B cell (primary cell): ENCODE measurements at regions not wholly inside any gene's neighbourhood (a gene's known extent, or its start where the extent isn't known, plus 50 kb on each side); places are given as distances from the start of the nearest gene placed in this dataset.

Experiments used
- ATAC-seq: fragments of 200-7000 bp; cut with Tn5 transposase; one replicate; pipeline ENCODE4 v1.10.0; 2021; ENCODE audit warnings: low read depth, mild to moderate bottlenecking, moderate number of reproducible peaks, moderate library complexity
- CTCF ChIA-PET: fragments of 350-600 bp; sonication (Branson Sonifier 250); formaldehyde crosslinking; loops from one replicate; lab custom pipeline; 2021; ENCODE audit warnings: antibody characterized with exemption, inconsistent platforms; lab: Charles Lee
- POLR2A ChIA-PET: fragments of 350-600 bp; sonication (Branson Sonifier 250); formaldehyde crosslinking; loops from one replicate; lab custom pipeline; 2021; ENCODE audit warnings: antibody characterized with exemption; lab: Charles Lee
- DNase-seq: peaks from one replicate; pipeline ENCODE4 v3.0.0; 2013
- H2AFZ ChIP-seq: 2 replicates; pipeline ENCODE4 v1.6.1; 2012; ENCODE audit warnings: mild to moderate bottlenecking, low read depth, low read length; ENCODE audit not compliant: insufficient read depth, poor library complexity, severe bottlenecking
- H3K27ac ChIP-seq, 2 donors: 1 replicate in 1 of 2; 2 replicates in 1 of 2; pipeline ENCODE4 v1.5.1; 2012 to 2013; ENCODE audit warnings: low read length in 2 of 2, mild to moderate bottlenecking in 2 of 2, moderate library complexity in 1 of 2
- H3K27me3 ChIP-seq, 4 experiments: fragments of 200-600 bp in 1 of 4; sonication (generic) in 1 of 4; replicated peaks in 1 of 4; 1 replicate in 2 of 4; 2 replicates in 2 of 4; pipeline versions ENCODE4 v1.6.1 to v1.7.0; 2013 to 2016; ENCODE audit warnings: low read length in 3 of 4, mild to moderate bottlenecking in 2 of 4, mixed read lengths in 1 of 4, moderate library complexity in 1 of 4; ENCODE audit not compliant: insufficient read depth in 4 of 4, control insufficient read depth in 3 of 4; ENCODE audit errors: control extremely low read depth in 1 of 4
- H3K36me3 ChIP-seq, 2 experiments: replicated peaks in 1 of 2; 1 replicate in 1 of 2; 2 replicates in 1 of 2; pipeline versions ENCODE4 v1.6.1 to v1.7.1; 2013; ENCODE audit warnings: low read length in 1 of 2; ENCODE audit not compliant: insufficient read depth in 2 of 2, control insufficient read depth in 1 of 2; ENCODE audit errors: control extremely low read depth in 1 of 2, extremely low read depth in 1 of 2
- H3K4me1 ChIP-seq, 2 donors: fragments of 200-600 bp in 1 of 2; sonication (generic) in 1 of 2; 1 replicate in 1 of 2; 2 replicates in 1 of 2; pipeline versions ENCODE4 v1.5.1 to v1.6.1; 2013 to 2017; ENCODE audit warnings: low read length in 2 of 2; ENCODE audit not compliant: control insufficient read depth in 2 of 2, insufficient read depth in 2 of 2
- H3K4me2 ChIP-seq: replicated peaks from 2 replicates; pipeline ENCODE3; 2012; ENCODE audit warnings: mild to moderate bottlenecking, low read depth, low read length; ENCODE audit not compliant: poor library complexity, severe bottlenecking
- H3K4me3 ChIP-seq, 5 experiments: fragments of 200-600 bp in 1 of 5; sonication (generic) in 1 of 5; 1 replicate in 3 of 5; 2 replicates in 2 of 5; pipeline versions ENCODE4 v1.5.1 to v1.7.0; 2011 to 2016; ENCODE audit warnings: low read length in 4 of 5, mild to moderate bottlenecking in 4 of 5, low read depth in 2 of 5, control low read depth in 1 of 5, moderate library complexity in 1 of 5; ENCODE audit not compliant: insufficient read depth in 1 of 5; ENCODE audit errors: control extremely low read depth in 1 of 5, extremely low read depth in 1 of 5
- H3K79me2 ChIP-seq: fragments of 200-600 bp; sonication (generic); one replicate; pipeline ENCODE4 v1.6.0; 2016; ENCODE audit warnings: low read length; ENCODE audit not compliant: control insufficient read depth, insufficient read depth
- H3K9ac ChIP-seq: fragments of 200-600 bp; sonication (generic); 2 replicates; pipeline ENCODE4 v1.6.1; 2017; ENCODE audit warnings: mild to moderate bottlenecking, low read length, moderate library complexity
- H3K9me3 ChIP-seq, 3 donors: one replicate each; pipeline versions ENCODE4 v1.6.1 to v1.7.1; 2013; ENCODE audit warnings: low read length in 2 of 3; ENCODE audit not compliant: control insufficient read depth in 2 of 3, insufficient read depth in 1 of 3; ENCODE audit errors: control extremely low read depth in 1 of 3
- H4K20me1 ChIP-seq: 2 replicates; pipeline ENCODE4 v1.6.0; 2012; ENCODE audit warnings: mild to moderate bottlenecking, low read length; ENCODE audit not compliant: insufficient read depth, control insufficient read depth, poor library complexity, severe bottlenecking
- H3K27ac Mint-ChIP-seq: one replicate; pipeline ENCODE4 v1.8.0; 2021; ENCODE audit warnings: mixed read lengths
- H3K27me3 Mint-ChIP-seq: one replicate; pipeline ENCODE4 v1.8.0; 2021; ENCODE audit warnings: mixed read lengths
- H3K4me1 Mint-ChIP-seq: one replicate; pipeline ENCODE4 v1.8.0; 2021; ENCODE audit warnings: mixed read lengths
- H3K4me3 Mint-ChIP-seq: one replicate; pipeline ENCODE4 v1.8.0; 2021; ENCODE audit warnings: mixed read lengths
- H3K9me3 Mint-ChIP-seq: one replicate; pipeline ENCODE4 v1.8.0; 2022; ENCODE audit warnings: mixed read lengths; ENCODE audit not compliant: insufficient read depth
- EZH2 ChIP-seq: IDR thresholded peaks from 2 replicates; pipeline ENCODE4 v1.6.1; 2012; ENCODE audit warnings: borderline replicate concordance, low read depth, mild to moderate bottlenecking, moderate library complexity, low read length; ENCODE audit not compliant: insufficient read depth, poor library complexity, severe bottlenecking
- WGBS: methylation state at CpG from one replicate; pipeline ENCODE4 v1.1.5; 2013; ENCODE audit warnings: missing lambda C conversion rate; ENCODE audit not compliant: insufficient coverage; 5-methylcytosine and 5-hydroxymethylcytosine counted together
- intact Hi-C: fragments of 100-400 bp; cut with micrococcal nuclease; formaldehyde crosslinking; loops from one replicate; pipeline ENCODE4 v1.10.0; 2022
- TF ChIP-seq, protein P1 (sequence below): fragments of 200-600 bp; IDR thresholded peaks from one replicate; pipeline ENCODE4 v1.8.0; 2022; ENCODE audit warnings: antibody characterized with exemption, mild to moderate bottlenecking

DNA sequence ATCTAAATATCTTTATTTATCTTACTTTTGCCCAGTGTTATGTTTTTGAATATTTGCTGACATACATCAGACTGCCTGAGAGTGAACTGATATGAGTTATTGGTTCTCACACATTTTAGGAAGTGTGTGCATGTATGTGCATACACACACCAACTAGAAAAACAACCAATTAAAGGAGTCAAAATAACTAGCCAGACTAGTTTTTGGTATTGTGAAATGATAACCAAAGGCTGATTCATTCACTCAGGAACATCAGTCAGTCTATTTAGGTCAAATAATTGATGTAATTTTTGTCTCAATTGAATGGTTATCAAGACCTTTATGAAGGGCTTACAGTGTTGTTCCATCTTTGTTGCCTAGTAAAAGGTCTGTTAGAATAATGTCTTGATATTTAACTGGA lies 369.3 kb upstream of the VRK2 start:
- CTCF ChIA-PET = no interaction called here

DNA sequence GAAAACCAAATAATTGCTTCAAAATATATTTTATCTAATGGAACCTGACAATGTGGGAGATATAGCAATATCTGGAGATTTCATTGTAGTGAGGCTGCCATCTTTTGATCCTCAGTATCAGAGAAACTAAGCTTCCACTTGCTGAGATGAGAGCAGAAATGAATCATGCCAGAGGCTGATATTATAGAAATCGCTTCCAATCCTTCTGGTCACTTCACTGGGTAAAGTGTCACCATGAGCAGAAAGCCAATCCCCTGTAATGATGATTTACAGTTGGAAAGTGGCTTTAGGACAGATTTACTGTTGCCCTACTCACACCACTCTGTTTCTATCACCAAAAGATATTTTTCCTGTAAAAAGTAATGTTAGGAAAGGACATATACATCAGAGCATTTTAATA lies 365.0 kb upstream of the VRK2 start:
- Histone ChIP-seq H3K4me2 (no peak overlapping the region), H3K4me1 (no peaks in the 10 kb centered on the region), H3K36me3 (no peaks in the 10 kb centered on the region), H3K9ac (no peak overlapping the region), H3K27ac (no peak overlapping the region), H3K9me3 (no peaks in the 10 kb centered on the region), H3K4me3 (no peak overlapping the region), H3K79me2 (no peaks in the 10 kb centered on the region), H2AFZ (no peak overlapping the region), H4K20me1 (no peaks in the 10 kb centered on the region), H3K27me3 (no peaks in the 10 kb centered on the region)
- Mint-ChIP-seq H3K4me1 (no peaks in the 10 kb centered on the region), H3K9me3 (no peaks in the 10 kb centered on the region), H3K27ac (no peak overlapping the region), H3K27me3 (no peaks in the 10 kb centered on the region), H3K4me3 (no peak overlapping the region)
- TF ChIP-seq, protein P1, sequence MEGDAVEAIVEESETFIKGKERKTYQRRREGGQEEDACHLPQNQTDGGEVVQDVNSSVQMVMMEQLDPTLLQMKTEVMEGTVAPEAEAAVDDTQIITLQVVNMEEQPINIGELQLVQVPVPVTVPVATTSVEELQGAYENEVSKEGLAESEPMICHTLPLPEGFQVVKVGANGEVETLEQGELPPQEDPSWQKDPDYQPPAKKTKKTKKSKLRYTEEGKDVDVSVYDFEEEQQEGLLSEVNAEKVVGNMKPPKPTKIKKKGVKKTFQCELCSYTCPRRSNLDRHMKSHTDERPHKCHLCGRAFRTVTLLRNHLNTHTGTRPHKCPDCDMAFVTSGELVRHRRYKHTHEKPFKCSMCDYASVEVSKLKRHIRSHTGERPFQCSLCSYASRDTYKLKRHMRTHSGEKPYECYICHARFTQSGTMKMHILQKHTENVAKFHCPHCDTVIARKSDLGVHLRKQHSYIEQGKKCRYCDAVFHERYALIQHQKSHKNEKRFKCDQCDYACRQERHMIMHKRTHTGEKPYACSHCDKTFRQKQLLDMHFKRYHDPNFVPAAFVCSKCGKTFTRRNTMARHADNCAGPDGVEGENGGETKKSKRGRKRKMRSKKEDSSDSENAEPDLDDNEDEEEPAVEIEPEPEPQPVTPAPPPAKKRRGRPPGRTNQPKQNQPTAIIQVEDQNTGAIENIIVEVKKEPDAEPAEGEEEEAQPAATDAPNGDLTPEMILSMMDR = no peak
- no peak for TF ChIP-seq EZH2
- DNase-seq (no peak), ATAC-seq (no peak)
- CTCF ChIA-PET = no interaction called here
- intact Hi-C loops = no loop called here
- WGBS = 100% methylated on average over 1 of the region's 1 CpG
- POLR2A ChIA-PET = no interaction called here

More for the DNA sequence above, 369.3 kb upstream of the VRK2 start:
- Mint-ChIP-seq H3K27ac (no peak overlapping the region), H3K4me1 (no peaks in the 10 kb centered on the region), H3K9me3 (no peaks in the 10 kb centered on the region), H3K4me3 (no peak overlapping the region), H3K27me3 (no peaks in the 10 kb centered on the region)
- DNase-seq (no peak), ATAC-seq (no peak)
- Histone ChIP-seq H3K9me3 (no peaks in the 10 kb centered on the region), H3K9ac (no peak overlapping the region), H3K4me3 (no peak overlapping the region), H4K20me1 (no peaks in the 10 kb centered on the region), H3K79me2 (no peaks in the 10 kb centered on the region), H2AFZ (no peak overlapping the region), H3K36me3 (no peaks in the 10 kb centered on the region), H3K27ac (no peak overlapping the region), H3K4me1 (no peaks in the 10 kb centered on the region), H3K27me3 (no peaks in the 10 kb centered on the region), H3K4me2 (no peak overlapping the region)
- POLR2A ChIA-PET = no interaction called here
- intact Hi-C loops = no loop called here
- no peak for TF ChIP-seq EZH2
- TF ChIP-seq, protein P1 = no peak
